GM12878 (cell line): ENCODE measurements at regions not wholly inside any gene's neighbourhood (a gene's known extent, or its start where the extent isn't known, plus 50 kb on each side); places are given as distances from the start of the nearest gene placed in this dataset.

Experiments
- ATAC-seq: fragments of 200-7000 bp; cut with Tn5 transposase; 3 replicates; pipeline ENCODE4 v1.9.1; 2020; ENCODE audit warnings: mild to moderate bottlenecking, moderate library complexity
- BruUV-seq: library from RNA; stranded (reverse); fragments of 400-500 nt; replicated peaks from 2 replicates; lab custom pipeline; 2021; lab: Mats Ljungman, UMichigan
- CTCF ChIA-PET: fragments of 300-600 bp; sonication (Branson Sonifier 250); formaldehyde crosslinking; extraction: SDS; loops from one replicate; lab custom pipeline; 2021; ENCODE audit warnings: inconsistent platforms; lab: Yijun Ruan, JAX
- POLR2A ChIA-PET: fragments of 350-600 bp; formaldehyde crosslinking; extraction: SDS; loops from one replicate; lab custom pipeline; 2021; ENCODE audit warnings: inconsistent platforms; lab: Charles Lee
- RAD21 ChIA-PET: fragments of 300-600 bp; sonication (Branson Sonifier 250); formaldehyde crosslinking; loops from one replicate; lab custom pipeline; 2023; ENCODE audit warnings: antibody characterized with exemption; ENCODE audit not compliant: unreplicated experiment; lab: Charles Lee
- SMC1A ChIA-PET: fragments of 300-600 bp; sonication (Branson Sonifier 250); formaldehyde crosslinking; loops from one replicate; lab custom pipeline; 2023; ENCODE audit not compliant: unreplicated experiment, uncharacterized antibody; lab: Charles Lee
- DNase-seq: peaks from one replicate; pipeline ENCODE4 v3.0.0-alpha.2; 2011; ENCODE audit warnings: low read depth, low spot score
- FAIRE-seq: peaks from 3 replicates; lab custom pipeline; 2011; peaks lifted over from hg19 to GRCh38; lab: Jason Lieb, UNC
- H2AFZ ChIP-seq: 2 replicates; pipeline ENCODE4 v1.6.0; 2011; ENCODE audit warnings: low read depth, low read length, control low read depth; ENCODE audit not compliant: control insufficient read depth
- H3K27ac ChIP-seq: 2 replicates; pipeline ENCODE4 v1.5.1; 2011; ENCODE audit warnings: control low read depth; ENCODE audit not compliant: control insufficient read depth, insufficient read depth
- H3K27me3 ChIP-seq, 2 experiments: replicated peaks in 1 of 2; 2 replicates each; pipeline versions ENCODE4 v1.6.0 to v1.6.1; 2011; ENCODE audit warnings: low read length in 1 of 2; ENCODE audit not compliant: control insufficient read depth in 2 of 2, insufficient read depth in 2 of 2
- H3K36me3 ChIP-seq, 2 experiments: 2 replicates each; pipeline ENCODE4 v1.5.1; 2011; ENCODE audit warnings: low read length in 1 of 2; ENCODE audit not compliant: control insufficient read depth in 2 of 2, insufficient read depth in 2 of 2
- H3K4me1 ChIP-seq: 2 replicates; pipeline ENCODE4 v1.6.1; 2011; ENCODE audit warnings: mild to moderate bottlenecking, low read length, moderate library complexity, mixed read lengths; ENCODE audit not compliant: control insufficient read depth, insufficient read depth
- H3K4me2 ChIP-seq: 2 replicates; pipeline ENCODE4 v1.6.0; 2011; ENCODE audit warnings: control low read depth; ENCODE audit not compliant: control insufficient read depth, insufficient read depth
- H3K4me3 ChIP-seq: fragments of 200-600 bp; sonication (generic); 2 replicates; pipeline ENCODE4 v1.5.1; 2016
- H3K79me2 ChIP-seq: 2 replicates; pipeline ENCODE4 v1.6.0; 2011; ENCODE audit warnings: low read length; ENCODE audit not compliant: control insufficient read depth, insufficient read depth
- H3K9ac ChIP-seq: 2 replicates; pipeline ENCODE4 v1.8.0; 2011; ENCODE audit warnings: low read length, control low read depth, mixed read lengths; ENCODE audit not compliant: control insufficient read depth, insufficient read depth
- H3K9me3 ChIP-seq: replicated peaks from 3 replicates; pipeline ENCODE4 v1.5.1; 2011; ENCODE audit warnings: mild to moderate bottlenecking, low read length; ENCODE audit not compliant: control insufficient read depth, insufficient read depth
- H4K20me1 ChIP-seq: 2 replicates; pipeline ENCODE4 v1.6.0; 2011; ENCODE audit not compliant: control insufficient read depth, insufficient read depth
- BCL11A ChIP-seq: IDR thresholded peaks from 2 replicates; pipeline ENCODE4 v1.6.1; 2011; ENCODE audit warnings: low read depth, low read length
- BMI1 ChIP-seq: fragments of 450-650 bp; IDR thresholded peaks from 2 replicates; pipeline ENCODE4 v1.6.1; 2016; ENCODE audit warnings: mild to moderate bottlenecking, moderate library complexity, borderline replicate concordance
- CTCF ChIP-seq, 3 experiments: IDR thresholded peaks in 2 of 3; conservative IDR thresholded peaks in 1 of 3; 2 replicates each; pipeline ENCODE4 v1.5.1; 2011; ENCODE audit warnings: low read depth in 3 of 3, low read length in 3 of 3, mild to moderate bottlenecking in 3 of 3, control low read depth in 2 of 3, moderate library complexity in 2 of 3, inconsistent platforms in 1 of 3, mixed read lengths in 1 of 3; ENCODE audit not compliant: control insufficient read depth in 2 of 3, insufficient read depth in 1 of 3; ENCODE audit errors: extremely low read depth in 1 of 3
- RAD21 ChIP-seq: IDR thresholded peaks from 2 replicates; pipeline ENCODE4 v1.6.1; 2011; ENCODE audit warnings: mild to moderate bottlenecking, low read depth, low read length, moderate library complexity; ENCODE audit not compliant: insufficient read depth
- REST ChIP-seq: IDR thresholded peaks from 2 replicates; pipeline ENCODE4 v1.6.1; 2012; ENCODE audit warnings: mild to moderate bottlenecking, low read depth, low read length
- RUNX3 ChIP-seq: IDR thresholded peaks from 2 replicates; pipeline ENCODE4 v1.6.1; 2012; ENCODE audit warnings: low read length, inconsistent platforms
- SMC3 ChIP-seq: IDR thresholded peaks from 2 replicates; pipeline ENCODE4 v1.6.1; 2011; ENCODE audit warnings: low read length, improper control_type of control experiment, borderline replicate concordance
- YBX1 ChIP-seq: fragments of 450-650 bp; IDR thresholded peaks from 2 replicates; pipeline ENCODE4 v1.6.1; 2016; ENCODE audit warnings: antibody characterized with exemption
- YY1 ChIP-seq: IDR thresholded peaks from 2 replicates; pipeline ENCODE4 v1.6.1; 2011; ENCODE audit warnings: low read depth, mild to moderate bottlenecking, low read length
- ZBTB40 ChIP-seq: fragments of 450-650 bp; IDR thresholded peaks from 2 replicates; pipeline ENCODE4 v1.6.1; 2016; ENCODE audit warnings: mild to moderate bottlenecking, moderate library complexity, borderline replicate concordance
- ZNF384 ChIP-seq: IDR thresholded peaks from 2 replicates; pipeline ENCODE4 v1.6.1; 2012; ENCODE audit warnings: low read depth, mild to moderate bottlenecking, low read length, improper control_type of control experiment, borderline replicate concordance
- WGBS: methylation state at CpG from one replicate; pipeline ENCODE4 v1.1.6; 2016; ENCODE audit warnings: low lambda C conversion rate; ENCODE audit not compliant: insufficient replicate concordance, insufficient coverage; ENCODE audit errors: missing lambda C conversion rate; 5-methylcytosine and 5-hydroxymethylcytosine counted together
- in situ Hi-C: fragments of 300-500 bp; cut with MboI; formaldehyde crosslinking; loops from 9 replicates; pipeline ENCODE4 v1.14.3; 2018; ENCODE audit warnings: mixed read lengths
- intact Hi-C: fragments of 100-400 bp; cut with micrococcal nuclease; formaldehyde crosslinking; loops from one replicate; pipeline ENCODE4 v1.14.2; 2022; ENCODE audit not compliant: unreplicated experiment

GRCh38 chr4:163748449-163748848 lies 254.0 kb downstream of the TMA16 start (continued):
- no peak for TF ChIP-seq ZBTB40

GRCh38 chr4:163755013-163755412 lies 260.5 kb downstream of the TMA16 start:
- Histone ChIP-seq H3K9me3 (no peaks in the 10 kb centered on the region), H3K4me1 (no peaks in the 10 kb centered on the region; the same call in 1 of the 2 replicates), H3K4me2 (no peak overlapping the region), H3K9ac (no peak overlapping the region), H3K27ac (no peak overlapping the region), H3K4me3 (no peak overlapping the region), H4K20me1 (no peaks in the 10 kb centered on the region), H3K79me2 (no peaks in the 10 kb centered on the region), H3K27me3 (no peaks in the 10 kb centered on the region), H3K36me3 (no peaks in the 10 kb centered on the region), H2AFZ (peak overlapping the region; percentile 85)
- peak; percentile 12 for DNase-seq
- intact Hi-C loops: loop anchor here (1.0 to 2.0 kb wide), 4 partner anchors 74 to 270 kb away; no protein-coding TSS in a partner anchor
- 1% methylated on average over 3 of the region's 3 CpGs for WGBS
- peak; percentile 92 for ATAC-seq
- BruUV-seq: no TSS peak
- ChIA-PET POLR2A (no interaction called here), RAD21 (interaction anchor here (0.7 to 6.2 kb wide), 12 partner anchors 10 to 976 kb away, joined by 3 to 170 read pairs (median 5); no protein-coding TSS in a partner anchor), SMC1A (interaction anchor here (0.6 to 11.5 kb wide), 15 partner anchors 9 to 216 kb away, joined by 3 to 261 read pairs (median 7); no protein-coding TSS in a partner anchor), CTCF (interaction anchor here (0.6 to 12.0 kb wide), 24 partner anchors 10 to 979 kb away, joined by 3 to 393 read pairs (median 4); no protein-coding TSS in a partner anchor)
- in situ Hi-C loops: loop anchor here (5.0 to 25.0 kb wide), 2 partner anchors 198 to 982 kb away; no protein-coding TSS in a partner anchor
- FAIRE-seq: peak; percentile 61
- peak; percentile 64 for TF ChIP-seq RAD21
- TF ChIP-seq YBX1: no peak
- TF ChIP-seq YY1: 0 out of 2 replicates have a peak, but pooled peaks have one; percentile 37
- no peak for TF ChIP-seq BCL11A
- TF ChIP-seq REST: no peak
- peak; percentile 43; the same call in 1 of the 2 replicates for TF ChIP-seq RUNX3
- no peak for TF ChIP-seq BMI1
- peak; percentile 20; the same call in 1 of the 2 replicates for TF ChIP-seq ZNF384
- peak in 2 of 3 experiments; percentile 47 to 65 for TF ChIP-seq CTCF (IDR thresholded peaks at IDR 0.05 in 2 of 3, conservative IDR thresholded peaks at IDR 0.05 in 1 of 3; ENCODE audit: control insufficient read depth in 2 of 3, extremely low read depth in 1 of 3, insufficient read depth in 1 of 3, low read depth in 3 of 3, low read length in 3 of 3)
- TF ChIP-seq SMC3: peak; percentile 61
